ENCODE measurements at regions not wholly inside any gene's neighbourhood (a gene's known extent, or its start where the extent isn't known, plus 50 kb on each side); places are given as distances from the start of the nearest gene placed in this dataset.

DNA sequence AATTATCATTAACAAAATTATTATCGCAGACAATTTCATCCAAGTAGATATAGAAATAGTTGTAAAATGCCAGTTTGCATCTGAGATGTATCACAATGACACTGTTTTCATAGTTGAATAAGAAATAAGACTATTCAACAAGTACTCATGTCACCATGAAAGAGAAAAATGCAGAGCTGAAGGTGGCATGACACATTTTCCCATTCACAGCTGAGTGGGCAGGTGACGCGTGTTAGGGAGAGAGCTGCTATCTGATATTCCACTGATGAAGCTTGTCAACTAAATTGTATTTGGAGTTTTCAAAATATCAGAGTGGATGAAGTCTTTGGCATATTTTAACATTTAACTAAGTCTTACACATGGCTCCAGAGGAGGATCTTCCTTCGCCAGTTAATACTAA is 70.3 kb upstream of the HDAC9 start (continued):
- TF ChIP-seq, protein P1, sequence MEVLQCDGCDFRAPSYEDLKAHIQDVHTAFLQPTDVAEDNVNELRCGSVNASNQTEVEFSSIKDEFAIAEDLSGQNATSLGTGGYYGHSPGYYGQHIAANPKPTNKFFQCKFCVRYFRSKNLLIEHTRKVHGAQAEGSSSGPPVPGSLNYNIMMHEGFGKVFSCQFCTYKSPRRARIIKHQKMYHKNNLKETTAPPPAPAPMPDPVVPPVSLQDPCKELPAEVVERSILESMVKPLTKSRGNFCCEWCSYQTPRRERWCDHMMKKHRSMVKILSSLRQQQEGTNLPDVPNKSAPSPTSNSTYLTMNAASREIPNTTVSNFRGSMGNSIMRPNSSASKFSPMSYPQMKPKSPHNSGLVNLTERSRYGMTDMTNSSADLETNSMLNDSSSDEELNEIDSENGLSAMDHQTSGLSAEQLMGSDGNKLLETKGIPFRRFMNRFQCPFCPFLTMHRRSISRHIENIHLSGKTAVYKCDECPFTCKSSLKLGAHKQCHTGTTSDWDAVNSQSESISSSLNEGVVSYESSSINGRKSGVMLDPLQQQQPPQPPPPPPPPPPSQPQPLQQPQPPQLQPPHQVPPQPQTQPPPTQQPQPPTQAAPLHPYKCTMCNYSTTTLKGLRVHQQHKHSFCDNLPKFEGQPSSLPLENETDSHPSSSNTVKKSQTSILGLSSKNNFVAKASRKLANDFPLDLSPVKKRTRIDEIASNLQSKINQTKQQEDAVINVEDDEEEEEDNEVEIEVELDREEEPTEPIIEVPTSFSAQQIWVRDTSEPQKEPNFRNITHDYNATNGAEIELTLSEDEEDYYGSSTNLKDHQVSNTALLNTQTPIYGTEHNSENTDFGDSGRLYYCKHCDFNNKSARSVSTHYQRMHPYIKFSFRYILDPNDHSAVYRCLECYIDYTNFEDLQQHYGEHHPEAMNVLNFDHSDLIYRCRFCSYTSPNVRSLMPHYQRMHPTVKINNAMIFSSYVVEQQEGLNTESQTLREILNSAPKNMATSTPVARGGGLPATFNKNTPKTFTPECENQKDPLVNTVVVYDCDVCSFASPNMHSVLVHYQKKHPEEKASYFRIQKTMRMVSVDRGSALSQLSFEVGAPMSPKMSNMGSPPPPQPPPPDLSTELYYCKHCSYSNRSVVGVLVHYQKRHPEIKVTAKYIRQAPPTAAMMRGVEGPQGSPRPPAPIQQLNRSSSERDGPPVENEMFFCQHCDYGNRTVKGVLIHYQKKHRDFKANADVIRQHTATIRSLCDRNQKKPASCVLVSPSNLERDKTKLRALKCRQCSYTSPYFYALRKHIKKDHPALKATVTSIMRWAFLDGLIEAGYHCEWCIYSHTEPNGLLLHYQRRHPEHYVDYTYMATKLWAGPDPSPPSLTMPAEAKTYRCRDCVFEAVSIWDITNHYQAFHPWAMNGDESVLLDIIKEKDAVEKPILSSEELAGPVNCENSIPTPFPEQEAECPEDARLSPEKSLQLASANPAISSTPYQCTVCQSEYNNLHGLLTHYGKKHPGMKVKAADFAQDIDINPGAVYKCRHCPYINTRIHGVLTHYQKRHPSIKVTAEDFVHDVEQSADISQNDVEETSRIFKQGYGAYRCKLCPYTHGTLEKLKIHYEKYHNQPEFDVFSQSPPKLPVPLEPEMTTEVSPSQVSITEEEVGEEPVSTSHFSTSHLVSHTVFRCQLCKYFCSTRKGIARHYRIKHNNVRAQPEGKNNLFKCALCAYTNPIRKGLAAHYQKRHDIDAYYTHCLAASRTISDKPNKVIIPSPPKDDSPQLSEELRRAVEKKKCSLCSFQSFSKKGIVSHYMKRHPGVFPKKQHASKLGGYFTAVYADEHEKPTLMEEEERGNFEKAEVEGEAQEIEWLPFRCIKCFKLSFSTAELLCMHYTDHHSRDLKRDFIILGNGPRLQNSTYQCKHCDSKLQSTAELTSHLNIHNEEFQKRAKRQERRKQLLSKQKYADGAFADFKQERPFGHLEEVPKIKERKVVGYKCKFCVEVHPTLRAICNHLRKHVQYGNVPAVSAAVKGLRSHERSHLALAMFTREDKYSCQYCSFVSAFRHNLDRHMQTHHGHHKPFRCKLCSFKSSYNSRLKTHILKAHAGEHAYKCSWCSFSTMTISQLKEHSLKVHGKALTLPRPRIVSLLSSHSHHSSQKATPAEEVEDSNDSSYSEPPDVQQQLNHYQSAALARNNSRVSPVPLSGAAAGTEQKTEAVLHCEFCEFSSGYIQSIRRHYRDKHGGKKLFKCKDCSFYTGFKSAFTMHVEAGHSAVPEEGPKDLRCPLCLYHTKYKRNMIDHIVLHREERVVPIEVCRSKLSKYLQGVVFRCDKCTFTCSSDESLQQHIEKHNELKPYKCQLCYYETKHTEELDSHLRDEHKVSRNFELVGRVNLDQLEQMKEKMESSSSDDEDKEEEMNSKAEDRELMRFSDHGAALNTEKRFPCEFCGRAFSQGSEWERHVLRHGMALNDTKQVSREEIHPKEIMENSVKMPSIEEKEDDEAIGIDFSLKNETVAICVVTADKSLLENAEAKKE (CRISPR knock-in tag; IDR thresholded peaks at IDR 0.05): no peak
- no peak for TF ChIP-seq NANOG (IDR thresholded peaks at IDR 0.05; ENCODE audit: borderline replicate concordance)

DNA sequence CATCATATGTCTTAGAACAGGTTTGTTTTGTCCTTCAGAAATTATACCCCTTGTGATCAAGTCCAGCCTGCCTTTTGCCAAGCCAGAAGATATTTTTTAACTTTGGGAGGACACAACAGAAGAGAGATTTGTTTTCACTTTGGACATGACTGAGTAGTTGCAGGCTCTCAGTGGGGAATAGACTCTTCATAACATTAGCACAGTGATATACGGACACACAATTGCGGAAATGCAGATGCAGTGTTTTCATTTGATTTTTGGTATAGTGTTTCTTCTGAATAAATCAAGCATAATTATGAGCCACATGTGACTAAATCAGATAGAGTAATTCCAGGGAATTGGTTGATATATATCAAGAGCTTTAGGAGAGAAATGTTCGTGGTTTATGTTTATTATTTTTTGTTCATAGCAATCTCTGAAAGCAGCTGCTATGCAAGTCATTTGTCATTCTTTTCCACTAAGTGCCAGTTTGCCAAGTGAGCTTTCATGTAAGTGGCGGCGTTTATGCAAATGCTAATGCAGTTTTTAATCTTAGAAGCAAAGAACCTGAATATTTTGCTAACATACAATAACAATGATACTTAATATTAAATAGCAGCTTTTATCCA is 69.6 kb upstream of the HDAC9 start:
- ATAC-seq (no peak), DNase-seq (ENCODE audit: low spot score) (no peak)
- Mint-ChIP-seq H3K4me1 (peaks cover 36% of the 10 kb centered on the region), H3K27ac (no peak overlapping the region), H3K4me3 (no peak overlapping the region), H3K36me3 (ENCODE audit: low read depth) (no peaks in the 10 kb centered on the region), H3K27me3 (ENCODE audit: insufficient read depth, low read depth, poor library complexity) (peaks cover 5% of the 10 kb centered on the region), H3K9me3 (no peaks in the 10 kb centered on the region)
- no peak overlapping the region for H2AFZ ChIP-seq
- no peaks in the 10 kb centered on the region for H3K79me2 ChIP-seq (replicated peaks; ENCODE audit: insufficient read depth)
- H3K9me2 ChIP-seq (ENCODE audit: insufficient read depth): no peaks in the 10 kb centered on the region; the same call in none of the 2 replicates
- H3K4me3 ChIP-seq: no peak overlapping the region
- H3K4me2 ChIP-seq: no peak overlapping the region
- H3F3A ChIP-seq (replicated peaks; ENCODE audit: low read depth): no peaks in the 10 kb centered on the region
- no peaks in the 10 kb centered on the region for H4K20me1 ChIP-seq (replicated peaks; ENCODE audit: insufficient read depth)
- H3K4me1 ChIP-seq (ENCODE audit: insufficient read depth): peaks cover 11% of the 10 kb centered on the region
- H3K36me3 ChIP-seq (ENCODE audit: insufficient read depth): no peaks in the 10 kb centered on the region
- no peaks in the 10 kb centered on the region for H3K27me3 ChIP-seq (ENCODE audit: insufficient read depth)
- no peak overlapping the region for H3K27ac ChIP-seq (ENCODE audit: low read depth)
- TF ChIP-seq, protein P2, sequence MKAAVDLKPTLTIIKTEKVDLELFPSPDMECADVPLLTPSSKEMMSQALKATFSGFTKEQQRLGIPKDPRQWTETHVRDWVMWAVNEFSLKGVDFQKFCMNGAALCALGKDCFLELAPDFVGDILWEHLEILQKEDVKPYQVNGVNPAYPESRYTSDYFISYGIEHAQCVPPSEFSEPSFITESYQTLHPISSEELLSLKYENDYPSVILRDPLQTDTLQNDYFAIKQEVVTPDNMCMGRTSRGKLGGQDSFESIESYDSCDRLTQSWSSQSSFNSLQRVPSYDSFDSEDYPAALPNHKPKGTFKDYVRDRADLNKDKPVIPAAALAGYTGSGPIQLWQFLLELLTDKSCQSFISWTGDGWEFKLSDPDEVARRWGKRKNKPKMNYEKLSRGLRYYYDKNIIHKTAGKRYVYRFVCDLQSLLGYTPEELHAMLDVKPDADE (IDR thresholded peaks at IDR 0.05): no peak
- TF ChIP-seq ZNF331 (CRISPR knock-in tag; IDR thresholded peaks at IDR 0.05; ENCODE audit: low read depth) (no peak), CREB1 (CRISPR knock-in tag; IDR thresholded peaks at IDR 0.05; ENCODE audit: low read depth) (no peak), STAT1 (IDR thresholded peaks at IDR 0.05; ENCODE audit: unreplicated experiment) (no peak), POLR2AphosphoS5 (IDR thresholded peaks at IDR 0.05; ENCODE audit: low read depth) (no peak), EZH2 (IDR thresholded peaks at IDR 0.05; ENCODE audit: low read depth, unreplicated experiment) (no peak), NANOG (IDR thresholded peaks at IDR 0.05; ENCODE audit: borderline replicate concordance) (no peak), JUNB (IDR thresholded peaks at IDR 0.05; ENCODE audit: unreplicated experiment) (no peak), ZNF114 (CRISPR knock-in tag; IDR thresholded peaks at IDR 0.05) (no peak)
- TF ChIP-seq, protein P3, sequence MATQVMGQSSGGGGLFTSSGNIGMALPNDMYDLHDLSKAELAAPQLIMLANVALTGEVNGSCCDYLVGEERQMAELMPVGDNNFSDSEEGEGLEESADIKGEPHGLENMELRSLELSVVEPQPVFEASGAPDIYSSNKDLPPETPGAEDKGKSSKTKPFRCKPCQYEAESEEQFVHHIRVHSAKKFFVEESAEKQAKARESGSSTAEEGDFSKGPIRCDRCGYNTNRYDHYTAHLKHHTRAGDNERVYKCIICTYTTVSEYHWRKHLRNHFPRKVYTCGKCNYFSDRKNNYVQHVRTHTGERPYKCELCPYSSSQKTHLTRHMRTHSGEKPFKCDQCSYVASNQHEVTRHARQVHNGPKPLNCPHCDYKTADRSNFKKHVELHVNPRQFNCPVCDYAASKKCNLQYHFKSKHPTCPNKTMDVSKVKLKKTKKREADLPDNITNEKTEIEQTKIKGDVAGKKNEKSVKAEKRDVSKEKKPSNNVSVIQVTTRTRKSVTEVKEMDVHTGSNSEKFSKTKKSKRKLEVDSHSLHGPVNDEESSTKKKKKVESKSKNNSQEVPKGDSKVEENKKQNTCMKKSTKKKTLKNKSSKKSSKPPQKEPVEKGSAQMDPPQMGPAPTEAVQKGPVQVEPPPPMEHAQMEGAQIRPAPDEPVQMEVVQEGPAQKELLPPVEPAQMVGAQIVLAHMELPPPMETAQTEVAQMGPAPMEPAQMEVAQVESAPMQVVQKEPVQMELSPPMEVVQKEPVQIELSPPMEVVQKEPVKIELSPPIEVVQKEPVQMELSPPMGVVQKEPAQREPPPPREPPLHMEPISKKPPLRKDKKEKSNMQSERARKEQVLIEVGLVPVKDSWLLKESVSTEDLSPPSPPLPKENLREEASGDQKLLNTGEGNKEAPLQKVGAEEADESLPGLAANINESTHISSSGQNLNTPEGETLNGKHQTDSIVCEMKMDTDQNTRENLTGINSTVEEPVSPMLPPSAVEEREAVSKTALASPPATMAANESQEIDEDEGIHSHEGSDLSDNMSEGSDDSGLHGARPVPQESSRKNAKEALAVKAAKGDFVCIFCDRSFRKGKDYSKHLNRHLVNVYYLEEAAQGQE (IDR thresholded peaks at IDR 0.05; ENCODE audit: unreplicated experiment): no peak
- TF ChIP-seq, protein P4, sequence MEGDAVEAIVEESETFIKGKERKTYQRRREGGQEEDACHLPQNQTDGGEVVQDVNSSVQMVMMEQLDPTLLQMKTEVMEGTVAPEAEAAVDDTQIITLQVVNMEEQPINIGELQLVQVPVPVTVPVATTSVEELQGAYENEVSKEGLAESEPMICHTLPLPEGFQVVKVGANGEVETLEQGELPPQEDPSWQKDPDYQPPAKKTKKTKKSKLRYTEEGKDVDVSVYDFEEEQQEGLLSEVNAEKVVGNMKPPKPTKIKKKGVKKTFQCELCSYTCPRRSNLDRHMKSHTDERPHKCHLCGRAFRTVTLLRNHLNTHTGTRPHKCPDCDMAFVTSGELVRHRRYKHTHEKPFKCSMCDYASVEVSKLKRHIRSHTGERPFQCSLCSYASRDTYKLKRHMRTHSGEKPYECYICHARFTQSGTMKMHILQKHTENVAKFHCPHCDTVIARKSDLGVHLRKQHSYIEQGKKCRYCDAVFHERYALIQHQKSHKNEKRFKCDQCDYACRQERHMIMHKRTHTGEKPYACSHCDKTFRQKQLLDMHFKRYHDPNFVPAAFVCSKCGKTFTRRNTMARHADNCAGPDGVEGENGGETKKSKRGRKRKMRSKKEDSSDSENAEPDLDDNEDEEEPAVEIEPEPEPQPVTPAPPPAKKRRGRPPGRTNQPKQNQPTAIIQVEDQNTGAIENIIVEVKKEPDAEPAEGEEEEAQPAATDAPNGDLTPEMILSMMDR (conservative IDR thresholded peaks at IDR 0.05; ENCODE audit: low read depth in 2 of 2): no peak

All from GM23338 (cell line).